HEK293 (cell line): ENCODE measurements at regions not wholly inside any gene's neighbourhood (a gene's known extent, or its start where the extent isn't known, plus 50 kb on each side); places are given as distances from the start of the nearest gene placed in this dataset.

Experiments used
- KLF16 ChIP-seq: fragments of 450-650 bp; formaldehyde crosslinking; IDR thresholded peaks from 2 replicates; pipeline ENCODE4 v1.5.1; 2017; ENCODE audit warnings: missing biosample characterization, missing genetic modification characterization
- MYNN ChIP-seq: fragments of 450-650 bp; formaldehyde crosslinking; IDR thresholded peaks from 2 replicates; pipeline ENCODE4 v1.5.1; 2016; ENCODE audit warnings: missing biosample characterization, missing genetic modification characterization, borderline replicate concordance
- PRDM1 ChIP-seq: fragments of 450-650 bp; formaldehyde crosslinking; IDR thresholded peaks from 2 replicates; pipeline ENCODE4; 2016; ENCODE audit warnings: missing biosample characterization, missing genetic modification characterization
- SP2 ChIP-seq: fragments of 450-650 bp; formaldehyde crosslinking; IDR thresholded peaks from 2 replicates; pipeline ENCODE4 v1.5.1; 2016; ENCODE audit warnings: missing biosample characterization, missing genetic modification characterization
- TCF7L2 ChIP-seq: IDR thresholded peaks from 2 replicates; pipeline ENCODE4 v1.6.1; 2011; ENCODE audit warnings: low read depth, mild to moderate bottlenecking, inconsistent platforms, low read length, moderate library complexity, borderline replicate concordance
- ZBTB1 ChIP-seq: fragments of 450-650 bp; formaldehyde crosslinking; IDR thresholded peaks from 2 replicates; pipeline ENCODE4 v1.5.1; 2016; ENCODE audit warnings: missing biosample characterization, missing genetic modification characterization
- ZNF221 ChIP-seq: fragments of 450-650 bp; formaldehyde crosslinking; IDR thresholded peaks from 2 replicates; pipeline ENCODE4 v1.5.1; 2017; ENCODE audit warnings: missing biosample characterization, missing genetic modification characterization, borderline replicate concordance
- ZNF23 ChIP-seq: fragments of 450-650 bp; formaldehyde crosslinking; IDR thresholded peaks from 2 replicates; pipeline ENCODE4 v1.5.1; 2016; ENCODE audit warnings: missing biosample characterization, missing genetic modification characterization, borderline replicate concordance
- ZNF670 ChIP-seq: fragments of 450-650 bp; formaldehyde crosslinking; IDR thresholded peaks from 2 replicates; pipeline ENCODE4 v1.5.1; 2016; ENCODE audit warnings: missing biosample characterization, missing genetic modification characterization, low read depth
- ZNF785 ChIP-seq: fragments of 450-650 bp; formaldehyde crosslinking; IDR thresholded peaks from 2 replicates; pipeline ENCODE4 v1.5.1; 2016; ENCODE audit warnings: missing biosample characterization, missing genetic modification characterization
- TF ChIP-seq, protein P1 (sequence below): fragments of 450-650 bp; formaldehyde crosslinking; IDR thresholded peaks from 2 replicates; pipeline ENCODE4 v1.5.1; 2016; ENCODE audit warnings: missing biosample characterization, missing genetic modification characterization
- TF ChIP-seq, protein P2 (sequence below): fragments of 450-650 bp; formaldehyde crosslinking; IDR thresholded peaks from 2 replicates; pipeline ENCODE4 v1.5.1; 2016; ENCODE audit warnings: missing biosample characterization, missing genetic modification characterization

DNA sequence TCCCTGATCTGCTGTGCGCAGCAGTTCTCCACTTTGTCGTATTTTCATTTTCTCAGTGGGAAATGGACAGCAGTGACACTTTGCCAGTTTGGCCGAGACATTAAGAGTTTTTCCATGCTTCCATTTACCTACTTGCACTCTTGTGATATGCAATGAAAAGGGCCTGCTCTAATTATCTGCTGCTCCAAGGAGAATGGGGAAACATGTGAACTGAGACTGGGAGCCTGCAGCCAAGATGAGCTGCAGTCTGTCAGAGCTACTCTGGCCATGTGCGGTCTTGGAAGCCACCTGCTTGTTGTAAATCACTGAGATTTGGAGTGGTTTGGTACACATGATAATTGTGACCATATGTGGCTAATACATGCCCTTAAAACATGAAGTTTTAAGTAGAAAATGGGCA is 586.6 kb upstream of the POT1 start:
- TF ChIP-seq, protein P1, sequence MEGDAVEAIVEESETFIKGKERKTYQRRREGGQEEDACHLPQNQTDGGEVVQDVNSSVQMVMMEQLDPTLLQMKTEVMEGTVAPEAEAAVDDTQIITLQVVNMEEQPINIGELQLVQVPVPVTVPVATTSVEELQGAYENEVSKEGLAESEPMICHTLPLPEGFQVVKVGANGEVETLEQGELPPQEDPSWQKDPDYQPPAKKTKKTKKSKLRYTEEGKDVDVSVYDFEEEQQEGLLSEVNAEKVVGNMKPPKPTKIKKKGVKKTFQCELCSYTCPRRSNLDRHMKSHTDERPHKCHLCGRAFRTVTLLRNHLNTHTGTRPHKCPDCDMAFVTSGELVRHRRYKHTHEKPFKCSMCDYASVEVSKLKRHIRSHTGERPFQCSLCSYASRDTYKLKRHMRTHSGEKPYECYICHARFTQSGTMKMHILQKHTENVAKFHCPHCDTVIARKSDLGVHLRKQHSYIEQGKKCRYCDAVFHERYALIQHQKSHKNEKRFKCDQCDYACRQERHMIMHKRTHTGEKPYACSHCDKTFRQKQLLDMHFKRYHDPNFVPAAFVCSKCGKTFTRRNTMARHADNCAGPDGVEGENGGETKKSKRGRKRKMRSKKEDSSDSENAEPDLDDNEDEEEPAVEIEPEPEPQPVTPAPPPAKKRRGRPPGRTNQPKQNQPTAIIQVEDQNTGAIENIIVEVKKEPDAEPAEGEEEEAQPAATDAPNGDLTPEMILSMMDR (tag by site-specific recombination): no peak
- TF ChIP-seq ZNF221 (tag by site-specific recombination): no peak
- TF ChIP-seq SP2 (tag by site-specific recombination): no peak
- no peak for TF ChIP-seq KLF16 (tag by site-specific recombination)
- TF ChIP-seq ZNF23 (tag by site-specific recombination): no peak
- TF ChIP-seq, protein P2, sequence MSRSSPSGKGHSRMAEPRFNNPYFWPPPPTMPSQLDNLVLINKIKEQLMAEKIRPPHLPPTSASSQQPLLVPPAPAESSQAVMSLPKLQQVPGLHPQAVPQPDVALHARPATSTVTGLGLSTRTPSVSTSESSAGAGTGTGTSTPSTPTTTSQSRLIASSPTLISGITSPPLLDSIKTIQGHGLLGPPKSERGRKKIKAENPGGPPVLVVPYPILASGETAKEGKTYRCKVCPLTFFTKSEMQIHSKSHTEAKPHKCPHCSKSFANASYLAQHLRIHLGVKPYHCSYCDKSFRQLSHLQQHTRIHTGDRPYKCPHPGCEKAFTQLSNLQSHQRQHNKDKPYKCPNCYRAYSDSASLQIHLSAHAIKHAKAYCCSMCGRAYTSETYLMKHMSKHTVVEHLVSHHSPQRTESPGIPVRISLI: no peak
- TF ChIP-seq ZNF670 (tag by site-specific recombination): no peak
- no peak for TF ChIP-seq MYNN
- TF ChIP-seq ZNF785 (tag by site-specific recombination): no peak
- TF ChIP-seq PRDM1: no peak
- TF ChIP-seq ZBTB1 (tag by site-specific recombination): no peak
- TF ChIP-seq TCF7L2: no peak
